ENCODE measurements at regions not wholly inside any gene's neighbourhood (a gene's known extent, or its start where the extent isn't known, plus 50 kb on each side); places are given as distances from the start of the nearest gene placed in this dataset.

GRCh38 chr14:71441126-71441525 lies 491.1 kb upstream of the RGS6 start:
- intact Hi-C loops (cut with DNase I): no loop called here
- H3K4me1 ChIP-seq: peaks cover 8 to 41% of the 10 kb centered on the region in 2 donors
- no peak overlapping the region for H3K27ac ChIP-seq
- DNase-seq: no peak
- no peaks in the 10 kb centered on the region for H3K27me3 ChIP-seq
- no peak overlapping the region for H3K4me3 ChIP-seq (replicated peaks in 1 of 3)
- H3K9me3 ChIP-seq: no peaks in the 10 kb centered on the region
- no peaks in the 10 kb centered on the region for H3K36me3 ChIP-seq
- no peak for TF ChIP-seq POLR2A (IDR thresholded peaks at IDR 0.05)
- TF ChIP-seq, protein P1, sequence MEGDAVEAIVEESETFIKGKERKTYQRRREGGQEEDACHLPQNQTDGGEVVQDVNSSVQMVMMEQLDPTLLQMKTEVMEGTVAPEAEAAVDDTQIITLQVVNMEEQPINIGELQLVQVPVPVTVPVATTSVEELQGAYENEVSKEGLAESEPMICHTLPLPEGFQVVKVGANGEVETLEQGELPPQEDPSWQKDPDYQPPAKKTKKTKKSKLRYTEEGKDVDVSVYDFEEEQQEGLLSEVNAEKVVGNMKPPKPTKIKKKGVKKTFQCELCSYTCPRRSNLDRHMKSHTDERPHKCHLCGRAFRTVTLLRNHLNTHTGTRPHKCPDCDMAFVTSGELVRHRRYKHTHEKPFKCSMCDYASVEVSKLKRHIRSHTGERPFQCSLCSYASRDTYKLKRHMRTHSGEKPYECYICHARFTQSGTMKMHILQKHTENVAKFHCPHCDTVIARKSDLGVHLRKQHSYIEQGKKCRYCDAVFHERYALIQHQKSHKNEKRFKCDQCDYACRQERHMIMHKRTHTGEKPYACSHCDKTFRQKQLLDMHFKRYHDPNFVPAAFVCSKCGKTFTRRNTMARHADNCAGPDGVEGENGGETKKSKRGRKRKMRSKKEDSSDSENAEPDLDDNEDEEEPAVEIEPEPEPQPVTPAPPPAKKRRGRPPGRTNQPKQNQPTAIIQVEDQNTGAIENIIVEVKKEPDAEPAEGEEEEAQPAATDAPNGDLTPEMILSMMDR (IDR thresholded peaks at IDR 0.05): no peak

DNA sequence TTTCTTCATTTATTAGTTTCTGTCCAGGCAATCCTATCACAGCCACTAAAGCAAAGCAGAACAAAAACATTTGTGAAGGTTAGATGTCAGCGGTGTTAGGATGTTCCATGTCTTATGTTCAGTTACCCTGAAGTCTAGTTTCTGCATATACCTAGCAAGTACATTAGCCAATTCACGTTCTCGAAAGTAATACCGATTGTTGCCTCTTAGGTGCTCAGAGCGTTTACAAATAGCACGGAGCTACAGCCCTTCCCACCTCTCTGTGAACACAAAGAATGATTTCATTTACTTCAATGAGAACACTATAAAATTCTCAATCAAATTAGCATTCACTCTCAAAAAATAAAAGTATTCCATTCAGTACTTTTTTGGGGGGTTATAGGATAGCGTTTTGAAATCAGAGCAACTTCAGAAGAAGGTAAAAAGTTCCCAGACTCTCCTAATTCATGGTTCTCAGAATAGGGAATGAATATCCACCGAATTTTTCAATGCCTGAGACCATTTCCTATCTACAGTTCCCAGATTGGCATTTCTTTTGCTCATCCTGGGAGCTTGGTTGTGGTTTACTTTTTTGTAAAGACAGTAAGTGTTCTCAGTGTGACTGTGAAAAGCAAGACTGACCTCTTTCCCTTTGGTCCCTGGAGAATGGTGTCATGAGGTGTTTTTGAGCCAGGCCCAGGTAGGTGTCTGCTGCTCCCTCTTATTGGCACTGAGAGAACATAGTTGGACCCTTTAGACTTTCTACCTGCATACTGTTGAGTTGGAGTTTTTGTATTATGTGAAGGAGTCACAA lies 488.0 kb upstream of the RGS6 start:
- no peak for TF ChIP-seq POLR2A (IDR thresholded peaks at IDR 0.05)
- TF ChIP-seq, protein P1 (IDR thresholded peaks at IDR 0.05): no peak
- no peak overlapping the region for H3K4me3 ChIP-seq (replicated peaks in 1 of 3)
- H3K4me1 ChIP-seq: peaks cover 3 to 22% of the 10 kb centered on the region in 2 donors
- H3K9me3 ChIP-seq: no peaks in the 10 kb centered on the region
- no peaks in the 10 kb centered on the region for H3K36me3 ChIP-seq
- intact Hi-C loops (cut with DNase I): no loop called here
- no peak overlapping the region for H3K27ac ChIP-seq
- WGBS, 2 donors: 94 to 96% methylated on average over 8 of the region's 8 CpGs
- DNase-seq: no peak
- no peaks in the 10 kb centered on the region for H3K27me3 ChIP-seq

DNA sequence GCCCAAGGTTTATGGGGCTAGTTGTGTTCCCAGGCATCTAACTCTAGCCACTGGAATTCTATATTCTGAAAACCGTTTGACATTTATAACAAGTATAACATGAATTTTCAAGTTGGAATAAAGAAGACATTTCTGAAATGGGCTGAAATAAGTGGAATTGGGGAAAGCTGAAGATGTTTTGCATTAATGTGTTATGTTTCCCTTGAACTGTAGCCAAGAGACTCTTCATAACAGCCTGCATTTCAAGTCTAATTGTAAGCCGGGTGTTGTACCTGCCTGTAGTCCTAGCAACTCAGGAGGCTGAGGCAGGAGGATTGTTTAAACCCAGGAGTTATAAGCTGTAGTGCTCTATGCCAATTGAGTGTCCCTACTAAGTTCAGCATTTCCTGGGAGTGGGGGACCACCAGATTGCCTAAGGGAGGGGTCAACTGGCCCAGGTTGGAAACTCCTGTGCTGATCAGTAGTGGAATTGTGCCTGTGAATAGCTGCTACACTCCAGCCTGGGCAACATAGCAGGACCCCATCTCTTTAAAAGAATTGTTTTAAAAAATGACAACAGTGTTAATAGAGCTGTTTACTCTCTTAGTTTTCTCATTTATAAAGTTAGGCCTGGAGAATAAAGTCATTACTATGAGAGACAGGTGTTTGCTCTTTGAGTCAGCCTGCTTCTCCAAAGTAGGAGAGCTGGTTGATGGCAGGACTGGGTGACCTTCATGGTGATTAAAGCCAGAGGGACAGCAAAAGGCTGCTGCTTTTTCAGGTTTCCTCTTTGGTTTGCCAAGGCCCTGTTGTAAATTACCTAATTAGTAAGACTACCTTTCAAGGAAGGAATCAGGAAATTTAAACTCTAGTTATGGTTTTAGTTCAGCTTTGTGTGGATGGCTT lies 483.6 kb upstream of the RGS6 start:
- Histone ChIP-seq H3K4me1 (peaks cover 0 to 12% of the 10 kb centered on the region in 2 donors), H3K9me3 (no peaks in the 10 kb centered on the region), H3K36me3 (no peaks in the 10 kb centered on the region), H3K27me3 (no peaks in the 10 kb centered on the region), H3K4me3 (replicated peaks in 1 of 3) (no peak overlapping the region), H3K27ac (no peak overlapping the region)
- DNase-seq: no peak
- 77 to 84% methylated on average over 2 of the region's 2 CpGs for WGBS, 2 donors
- intact Hi-C loops (cut with DNase I): no loop called here
- no peak for TF ChIP-seq POLR2A (IDR thresholded peaks at IDR 0.05)
- TF ChIP-seq, protein P1 (IDR thresholded peaks at IDR 0.05): no peak

- Histone ChIP-seq H3K4me1 (peaks cover 0 to 8% of the 10 kb centered on the region in 2 donors), H3K4me3 (replicated peaks in 1 of 3) (no peak overlapping the region), H3K27ac (no peak overlapping the region), H3K27me3 (no peaks in the 10 kb centered on the region), H3K9me3 (no peaks in the 10 kb centered on the region), H3K36me3 (no peaks in the 10 kb centered on the region)
- intact Hi-C loops (cut with DNase I): no loop called here
- no peak for TF ChIP-seq POLR2A (IDR thresholded peaks at IDR 0.05)
- TF ChIP-seq, protein P1 (IDR thresholded peaks at IDR 0.05): no peak
- 93 to 94% methylated on average over 4 of the region's 4 CpGs for WGBS, 2 donors
- no peak for DNase-seq
These were observed 482.7 kb upstream of the RGS6 start for GRCh38 chr14:71449316-71450055.
